ENCODE measurements at regions not wholly inside any gene's neighbourhood (a gene's known extent, or its start where the extent isn't known, plus 50 kb on each side); places are given as distances from the start of the nearest gene placed in this dataset.

DNA sequence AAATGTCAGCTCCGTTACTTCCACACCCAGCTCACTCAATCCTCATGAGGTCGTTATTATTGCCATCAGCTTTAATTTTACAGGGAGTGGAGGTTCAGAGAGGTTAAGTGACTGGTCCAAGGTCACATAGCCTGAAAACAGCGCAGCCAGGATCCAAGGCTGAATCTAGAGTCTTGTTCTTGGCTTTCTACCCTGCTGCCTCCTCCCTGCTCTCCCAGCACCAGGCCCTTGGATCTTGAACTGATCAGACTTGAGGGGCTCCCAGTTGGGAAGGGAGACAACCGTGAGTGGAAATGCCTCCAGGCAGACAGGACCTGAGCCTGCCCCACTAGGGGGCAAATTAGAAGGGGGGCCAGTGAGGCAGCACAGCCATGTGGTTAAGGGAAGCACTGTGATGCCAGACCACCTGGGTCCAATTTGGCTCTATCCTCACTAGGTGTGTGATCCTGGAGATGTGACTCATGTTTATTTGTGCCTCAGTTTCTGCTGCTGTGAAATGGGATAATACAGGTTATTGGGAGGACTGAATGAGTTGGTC is 135.6 kb upstream of the PTPN1 start:
- no peak for DNase-seq (ENCODE audit: low read depth in 2 of 2)

DNA sequence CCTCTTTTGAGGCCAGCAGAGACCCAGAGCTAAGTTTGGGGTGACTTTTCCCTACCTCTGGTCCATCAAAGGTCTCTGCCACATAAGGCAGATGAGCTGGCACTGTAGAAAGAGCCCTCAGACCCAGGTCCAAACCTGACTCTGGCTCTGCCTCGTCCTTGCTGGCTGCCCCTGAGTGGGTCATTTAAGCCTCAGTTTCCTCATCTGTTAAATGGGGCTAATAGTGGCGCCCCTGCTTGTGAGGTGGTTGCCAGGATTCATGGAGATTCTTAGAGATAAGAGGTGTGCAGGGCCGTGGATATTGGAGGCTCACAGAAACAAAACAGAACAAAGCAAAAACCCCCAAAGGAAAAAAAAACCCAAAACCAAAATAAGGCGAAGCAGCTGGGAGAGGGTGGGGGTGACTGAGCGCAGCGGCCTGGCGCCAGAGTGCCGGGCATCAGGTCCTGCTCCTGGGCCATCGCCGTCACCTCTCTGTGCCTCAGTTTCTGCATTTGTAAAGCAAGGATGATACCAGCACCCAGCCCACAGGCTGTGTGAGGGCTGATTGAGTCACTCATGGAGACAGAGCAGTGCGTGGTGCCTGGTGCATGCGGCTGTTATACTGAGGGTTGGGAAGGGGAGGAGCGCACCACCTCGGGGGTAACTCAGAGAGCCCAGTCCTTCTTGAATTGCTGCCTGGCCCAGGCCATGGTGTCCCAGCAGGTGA is 133.8 kb upstream of the PTPN1 start:
- DNase-seq (ENCODE audit: low read depth in 2 of 2): no peak

DNA sequence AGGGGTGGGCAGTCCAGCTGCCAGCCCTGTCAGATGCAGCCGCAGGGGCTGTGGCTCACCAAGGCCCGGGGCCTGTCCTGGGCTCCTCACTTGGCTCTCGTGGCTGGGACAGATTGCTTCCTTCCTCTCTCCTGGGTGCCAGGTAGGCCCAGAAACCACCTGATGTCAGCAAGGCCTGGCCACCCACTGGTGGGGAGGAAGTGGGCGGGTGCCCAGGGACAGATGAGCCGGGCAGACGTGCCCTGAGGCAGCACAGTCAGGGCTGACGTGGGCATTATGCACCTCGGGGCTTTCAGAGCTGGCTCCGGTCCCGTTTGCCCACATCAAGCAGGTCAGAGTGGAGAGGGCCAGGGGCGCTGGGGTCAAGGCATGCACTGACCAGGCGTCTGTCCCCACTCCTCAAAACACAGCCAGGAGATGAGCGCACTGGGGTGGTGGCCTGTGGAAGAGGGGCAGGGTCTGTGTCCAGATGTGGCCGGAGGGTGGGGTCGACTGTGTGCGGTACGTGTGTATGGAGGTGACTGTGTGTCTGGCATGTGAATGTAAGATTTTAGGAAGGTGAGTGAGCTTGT is 133.2 kb upstream of the PTPN1 start:
- DNase-seq (ENCODE audit: low read depth in 2 of 2): no peak

DNA sequence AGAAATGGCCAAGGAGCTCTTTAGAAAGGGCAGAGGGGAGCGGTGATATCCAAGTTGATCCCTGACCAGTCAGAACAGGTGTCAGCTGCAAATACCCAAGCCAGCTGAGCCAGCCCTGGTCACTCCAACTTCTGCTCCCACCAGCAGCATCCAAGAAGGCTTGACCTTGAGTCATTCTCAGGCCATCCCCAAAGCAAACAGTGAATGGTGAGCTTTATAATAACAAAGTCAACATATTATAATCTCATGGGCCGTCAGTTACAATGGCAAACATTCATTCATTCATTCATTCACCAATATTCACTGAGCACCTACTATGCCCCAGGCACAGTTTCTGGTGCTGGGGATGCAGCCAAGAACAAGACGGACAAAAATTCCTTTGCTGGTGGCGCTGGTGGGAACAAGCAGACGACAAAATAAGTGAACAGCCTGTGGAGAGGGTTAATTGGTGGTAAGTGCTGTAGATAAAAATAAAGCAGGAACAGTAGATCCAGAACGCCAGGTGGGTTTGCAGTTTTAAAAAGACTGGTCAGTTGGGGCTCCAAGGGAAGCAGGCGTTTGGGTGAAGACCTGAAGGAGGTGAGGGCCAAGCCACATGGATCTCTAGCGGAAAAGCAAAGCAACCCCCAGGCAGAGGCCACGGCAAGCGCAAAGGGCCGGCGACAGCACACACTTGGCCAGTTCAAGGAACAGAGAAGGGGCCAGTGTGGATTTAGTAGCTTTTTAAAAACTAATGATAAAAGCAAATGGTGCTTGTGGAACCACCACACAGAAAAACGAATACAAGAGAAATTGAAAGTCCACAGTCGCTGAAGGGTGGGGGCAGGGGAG is 131.8 kb upstream of the PTPN1 start:
- DNase-seq (ENCODE audit: low read depth in 2 of 2): no peak

DNA sequence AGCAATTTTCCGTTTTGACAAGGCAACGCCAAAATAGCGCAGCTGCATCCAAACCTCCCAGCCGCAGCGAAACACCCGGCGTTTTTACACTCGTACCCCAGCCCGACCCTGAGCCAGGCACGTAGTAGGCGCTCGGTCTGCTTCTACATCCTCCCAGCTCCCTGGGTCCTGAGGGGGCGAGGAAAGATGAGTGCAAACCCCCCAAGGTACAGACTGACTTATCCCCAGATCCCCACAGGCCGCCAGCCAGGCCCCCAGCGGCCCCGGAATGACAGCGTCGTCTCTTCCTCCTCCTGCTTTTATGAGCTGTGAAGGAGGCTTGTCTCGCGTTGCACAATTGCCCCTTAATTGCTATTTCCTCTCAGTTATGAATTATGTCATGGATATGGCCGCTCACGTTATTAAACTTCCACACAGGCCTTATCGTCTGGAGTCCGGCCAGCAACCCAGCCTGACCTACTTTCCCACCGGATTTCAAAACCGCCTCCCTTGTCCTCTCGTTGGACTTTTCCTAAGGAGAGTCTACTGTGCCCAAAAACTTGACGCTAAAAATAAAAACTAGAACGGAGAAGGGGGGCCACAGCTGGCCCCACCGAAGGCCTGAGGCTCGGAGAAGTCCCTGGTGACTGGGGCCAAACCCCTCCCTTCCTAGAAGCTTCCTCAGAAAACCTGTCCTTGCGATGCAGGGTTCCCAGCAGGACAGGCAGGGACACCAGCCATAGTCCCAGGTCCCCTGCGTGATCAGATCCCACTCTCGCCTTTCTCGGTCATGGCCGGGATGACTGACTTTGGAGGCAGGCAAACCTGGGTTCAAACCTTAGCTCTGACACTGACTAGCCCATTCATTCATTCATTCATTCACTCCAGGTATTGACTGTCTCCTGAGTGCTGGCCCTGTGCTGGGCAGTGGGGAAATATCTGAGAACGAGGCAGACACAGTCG is 130.9 kb upstream of the PTPN1 start:
- no peak for DNase-seq (ENCODE audit: low read depth in 2 of 2)

DNA sequence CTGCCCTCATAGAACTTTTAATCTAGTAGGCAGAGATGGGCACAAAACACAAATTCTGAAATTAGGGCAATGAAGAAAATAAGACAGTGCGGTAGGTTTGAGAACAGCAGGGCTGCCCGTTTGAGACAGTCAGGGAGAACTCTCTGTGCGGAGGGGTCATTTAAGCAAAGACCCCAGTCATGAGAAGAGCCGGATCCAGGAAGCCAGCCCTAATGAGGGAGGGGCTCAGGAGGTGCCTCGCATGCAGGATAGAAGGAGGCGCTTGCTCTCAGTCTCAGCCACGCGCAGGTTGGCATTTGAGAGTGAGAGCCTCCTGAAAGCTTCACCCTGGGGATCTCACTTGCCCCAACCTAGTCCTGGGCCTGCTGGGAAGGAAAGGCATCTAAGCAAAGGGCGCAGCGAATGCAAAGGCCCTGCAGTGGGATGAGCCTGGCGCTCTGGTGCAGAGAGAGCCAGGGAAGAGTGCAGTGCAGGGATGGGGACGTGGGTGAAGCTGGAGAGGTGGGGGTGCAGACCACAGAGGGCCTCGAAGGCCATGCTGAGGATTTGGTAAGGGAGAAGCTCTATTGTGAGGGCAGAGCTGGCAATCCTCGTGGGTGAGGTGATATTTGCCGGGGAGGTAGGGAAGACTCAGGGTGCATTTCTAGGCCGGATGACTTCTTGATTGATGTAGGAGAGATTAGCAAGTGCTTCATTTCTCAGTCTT is 130.0 kb upstream of the PTPN1 start:
- DNase-seq (ENCODE audit: low read depth in 2 of 2): no peak

DNA sequence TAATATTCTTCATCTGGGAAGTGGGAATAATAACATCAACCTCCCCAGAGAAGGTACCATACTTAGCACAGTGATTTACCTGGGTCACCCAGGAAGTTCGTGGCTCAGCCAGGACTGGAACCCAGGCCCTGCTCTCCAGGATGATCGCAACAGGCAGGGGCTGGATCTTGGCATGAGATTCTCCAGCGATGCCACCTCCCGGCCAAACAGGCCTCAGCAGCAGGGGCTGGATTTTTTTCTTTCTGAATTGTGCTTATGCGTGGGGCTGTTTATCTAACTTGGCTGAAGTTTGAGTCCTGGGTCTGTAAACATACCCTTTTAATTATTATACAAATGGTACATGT is 129.5 kb upstream of the PTPN1 start:
- no peak for DNase-seq (ENCODE audit: low read depth in 2 of 2)

DNA sequence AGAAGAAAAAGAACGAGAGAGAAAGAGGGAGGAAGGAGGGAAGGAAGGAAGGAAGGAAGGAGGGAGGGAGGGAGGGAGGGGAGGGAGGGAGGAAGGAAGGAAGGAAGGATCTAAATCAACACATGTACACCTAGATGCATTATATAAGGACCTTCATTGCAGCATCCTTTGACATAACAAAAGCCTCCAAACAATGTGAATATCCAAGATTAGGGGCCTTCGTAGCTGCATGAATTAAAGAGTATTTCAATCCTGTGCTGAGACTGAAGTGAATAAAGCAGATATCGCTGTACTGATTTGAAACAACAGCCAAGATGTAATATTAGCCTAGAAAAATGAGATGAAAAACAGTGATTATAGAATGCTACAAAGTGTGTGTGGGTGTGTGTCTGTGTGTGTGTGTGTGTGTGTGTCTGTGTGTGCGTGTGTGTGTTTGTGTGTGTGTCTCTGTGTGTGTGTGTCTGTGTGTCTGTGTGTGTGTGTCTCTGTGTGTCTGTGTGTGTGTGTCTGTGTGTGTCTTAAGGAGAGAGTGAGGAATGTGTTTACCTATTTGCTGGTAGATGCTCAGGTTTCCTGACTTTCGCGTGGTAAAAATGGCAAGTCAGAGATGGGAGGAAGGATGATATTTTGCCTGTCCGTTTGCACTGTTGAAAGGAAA is 129.0 kb upstream of the PTPN1 start:
- DNase-seq (ENCODE audit: low read depth in 2 of 2): no peak

DNA sequence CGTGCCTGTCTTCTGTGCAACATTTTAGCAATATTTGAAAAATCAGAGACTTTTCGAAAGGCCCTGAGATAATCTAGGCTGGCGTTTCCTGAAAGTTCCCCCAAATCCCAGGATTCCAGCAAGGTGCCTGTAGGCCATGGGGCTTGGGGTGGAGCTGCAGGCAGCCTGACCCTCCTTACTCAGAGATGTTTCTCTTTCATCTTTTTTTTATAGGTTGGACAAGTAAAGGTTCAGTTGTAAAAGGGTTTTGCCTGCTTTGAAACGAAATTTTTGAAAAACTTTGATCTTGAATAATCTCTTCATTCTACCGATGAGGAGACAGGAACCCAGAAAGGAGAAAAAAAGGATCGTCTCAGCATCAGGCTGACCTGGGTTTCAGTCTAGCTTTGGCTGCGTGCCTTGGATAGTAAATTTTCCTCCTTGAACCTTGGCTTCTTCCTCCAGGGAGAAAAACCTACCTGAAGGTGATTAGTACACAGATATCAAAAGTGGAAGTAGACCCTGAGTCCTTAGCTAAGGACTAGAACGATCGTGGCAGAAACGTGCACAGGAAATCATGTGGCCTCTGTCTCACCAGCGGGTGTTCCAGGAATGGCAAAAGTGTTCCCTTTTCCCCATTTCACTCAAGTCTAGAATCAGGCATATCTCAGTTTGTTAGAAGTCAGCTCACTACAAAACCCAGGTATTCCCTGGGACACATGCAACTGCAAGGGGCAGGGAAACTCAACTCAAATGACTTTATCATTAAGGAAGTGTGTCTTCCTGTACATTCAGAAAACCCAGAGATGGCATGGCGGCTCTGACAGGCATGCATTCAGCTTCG is 128.2 kb upstream of the PTPN1 start:
- DNase-seq (ENCODE audit: low read depth in 2 of 2): no peak

DNA sequence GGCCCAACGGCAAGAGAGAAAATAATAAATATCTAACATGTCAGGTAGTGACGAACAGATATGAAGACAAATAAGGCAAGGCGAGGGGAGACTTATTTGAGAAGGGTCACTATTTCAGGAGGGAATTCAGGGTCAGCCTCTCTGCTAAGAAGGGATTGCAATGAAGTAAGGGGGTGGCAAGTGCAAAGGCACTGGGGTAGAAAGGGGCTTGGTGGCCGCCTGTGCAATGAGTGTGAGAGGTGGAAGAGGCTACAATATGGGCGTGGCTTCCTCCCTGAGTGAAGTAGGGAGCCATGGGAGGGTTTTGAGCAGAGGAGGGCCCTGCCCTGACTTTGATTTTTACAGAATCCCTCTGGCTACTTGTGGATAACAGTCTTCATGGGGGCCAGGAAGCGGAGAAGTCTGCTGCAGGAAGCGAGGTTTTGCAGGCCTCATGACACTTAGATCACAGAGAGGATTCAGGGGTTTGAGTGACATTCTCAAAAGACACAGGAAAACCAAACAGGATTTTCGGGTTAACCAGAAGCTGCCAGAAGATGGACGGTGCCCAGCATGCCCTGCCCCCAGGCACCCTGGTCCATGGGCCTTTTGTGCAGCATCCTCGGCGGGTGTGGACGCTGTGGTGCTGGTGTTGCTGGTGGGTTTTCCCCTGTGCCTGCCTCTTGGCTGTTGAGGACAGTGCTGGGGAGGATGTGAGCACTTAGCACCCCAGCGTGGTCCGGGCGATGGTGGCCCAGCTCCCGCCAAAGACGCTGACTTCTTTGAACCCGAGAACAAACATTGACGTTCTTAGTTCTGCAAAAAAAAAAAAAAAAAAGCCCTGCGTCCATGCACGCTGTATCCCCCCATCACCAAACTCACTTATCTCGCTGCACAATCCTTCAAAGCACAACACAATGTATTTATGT is 124.2 kb upstream of the PTPN1 start:
- peak; percentile 50 to 65 for DNase-seq (ENCODE audit: low read depth in 2 of 2)

DNA sequence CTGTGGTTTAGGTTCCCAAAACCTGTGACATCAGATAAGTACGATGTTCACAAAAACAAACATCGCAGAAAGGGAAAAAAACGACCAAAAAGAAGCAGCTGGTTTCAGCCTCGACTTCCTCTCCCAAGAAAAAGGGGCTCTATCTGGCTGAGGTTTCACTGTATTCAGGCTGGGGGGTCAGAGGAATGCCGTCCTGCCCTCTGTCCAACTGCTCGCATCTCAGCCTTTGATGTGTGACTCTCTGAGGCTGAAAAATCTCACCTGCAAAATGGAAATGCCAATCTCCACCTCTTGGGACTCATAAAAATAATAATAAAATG is 123.6 kb upstream of the PTPN1 start:
- no peak for DNase-seq (ENCODE audit: low read depth in 2 of 2)

DNA sequence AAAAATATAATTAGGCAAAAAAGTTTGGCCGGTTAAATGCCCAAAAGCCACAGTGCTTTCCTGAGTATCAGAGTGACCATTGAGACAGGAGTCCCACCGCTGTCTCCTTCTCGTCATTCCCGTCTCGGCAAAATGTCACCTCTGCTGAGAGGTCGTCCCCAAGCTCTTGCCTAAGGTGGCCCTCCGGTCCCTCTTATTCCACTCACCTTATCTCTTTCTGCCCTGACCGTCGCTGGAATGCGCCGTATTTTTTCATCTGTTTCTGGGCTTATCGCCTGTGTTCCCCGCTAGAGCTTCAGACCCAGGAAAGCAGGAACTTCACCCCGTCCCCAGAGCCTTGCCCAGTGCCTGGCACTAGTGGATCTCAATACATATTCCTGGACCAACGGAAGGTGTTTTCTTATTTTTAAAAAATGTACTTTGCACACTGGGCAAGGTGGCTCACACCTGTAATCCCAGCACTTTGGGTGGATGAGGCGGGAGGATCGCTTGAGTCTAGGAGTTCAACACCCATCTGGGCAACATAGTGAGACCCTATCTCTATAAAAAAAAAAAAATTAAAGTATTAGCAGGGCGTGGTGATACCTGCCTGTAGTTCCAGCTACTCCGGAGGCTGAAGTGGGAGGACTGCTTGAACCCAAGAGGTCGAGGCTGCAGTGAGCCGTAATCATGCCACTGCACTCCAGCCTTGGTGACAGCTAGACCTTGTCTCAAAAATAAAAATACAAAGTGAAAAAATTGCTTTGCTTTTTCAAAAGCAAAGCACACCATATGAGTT is 122.8 kb upstream of the PTPN1 start:
- no peak for DNase-seq (ENCODE audit: low read depth in 2 of 2)

DNA sequence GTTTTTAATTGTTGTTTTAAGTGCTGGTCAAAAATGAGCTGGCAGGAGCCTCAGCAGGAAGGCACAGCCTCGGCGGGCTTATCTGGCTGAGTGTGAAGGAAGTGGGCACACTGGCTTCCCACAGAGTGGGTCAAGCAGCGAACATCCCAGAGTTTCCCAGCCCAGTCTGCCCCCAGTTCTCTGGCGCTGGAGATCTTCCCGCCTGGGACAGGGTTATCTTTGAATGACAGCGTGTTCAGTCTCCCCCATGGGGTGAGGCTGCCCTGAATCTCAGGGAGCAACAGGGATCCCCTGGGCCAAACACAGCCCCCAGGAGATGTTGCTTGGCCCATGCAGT is 122.2 kb upstream of the PTPN1 start:
- no peak for DNase-seq (ENCODE audit: low read depth in 2 of 2)

DNA sequence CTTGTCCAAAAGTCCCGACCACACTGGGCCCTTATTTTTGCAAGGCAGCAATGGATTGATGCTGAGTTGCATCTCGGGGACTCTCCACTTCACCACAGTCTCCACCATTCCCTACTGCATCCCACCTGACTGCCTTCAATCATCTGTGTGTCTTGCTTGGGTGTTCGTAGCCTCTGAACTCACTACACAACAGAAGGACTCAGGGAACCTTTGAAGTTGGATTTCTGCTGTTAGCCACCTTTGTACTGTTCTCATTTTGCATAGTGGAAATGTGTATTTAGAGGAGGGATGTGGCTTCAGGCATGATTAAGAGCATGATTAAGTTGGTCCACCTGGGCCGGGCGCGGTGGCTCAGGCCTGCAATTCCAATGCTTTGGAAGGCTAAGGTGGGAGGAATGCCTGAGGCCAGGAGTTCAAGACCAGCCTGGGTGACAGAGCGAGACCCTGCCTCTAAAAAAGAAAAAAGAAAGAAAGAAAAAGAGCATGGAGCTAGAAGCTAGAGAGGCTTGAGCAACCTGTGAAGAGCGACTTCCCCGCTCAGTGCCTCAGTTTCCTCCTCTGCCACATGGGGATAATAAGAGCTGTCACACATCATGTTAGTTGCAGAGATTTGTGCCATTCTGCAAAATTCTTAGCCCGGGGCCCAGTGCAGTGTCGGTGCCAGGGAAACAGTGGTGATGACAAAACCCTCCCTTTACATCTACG is 121.3 kb upstream of the PTPN1 start:
- DNase-seq (ENCODE audit: low read depth in 2 of 2): no peak

DNA sequence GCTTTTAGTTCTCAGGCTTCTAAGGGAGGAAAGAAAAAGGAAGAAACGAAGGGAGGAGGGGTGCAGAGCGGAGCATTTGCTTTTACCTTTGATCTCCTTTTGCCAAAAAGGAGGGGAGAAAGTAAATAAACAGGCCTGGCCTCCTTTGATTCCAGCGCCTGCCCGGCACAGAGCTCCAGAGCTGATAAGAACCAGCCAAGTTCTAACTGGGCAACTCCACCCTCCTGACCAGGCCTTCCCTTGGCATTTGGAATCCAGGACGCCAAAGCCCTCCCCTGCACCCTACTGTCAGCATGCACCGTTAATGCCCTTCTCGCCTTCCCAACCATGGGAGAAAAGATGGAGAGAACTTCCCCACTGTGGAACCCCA is 120.8 kb upstream of the PTPN1 start:
- DNase-seq (ENCODE audit: low read depth in 2 of 2): no peak

DNA sequence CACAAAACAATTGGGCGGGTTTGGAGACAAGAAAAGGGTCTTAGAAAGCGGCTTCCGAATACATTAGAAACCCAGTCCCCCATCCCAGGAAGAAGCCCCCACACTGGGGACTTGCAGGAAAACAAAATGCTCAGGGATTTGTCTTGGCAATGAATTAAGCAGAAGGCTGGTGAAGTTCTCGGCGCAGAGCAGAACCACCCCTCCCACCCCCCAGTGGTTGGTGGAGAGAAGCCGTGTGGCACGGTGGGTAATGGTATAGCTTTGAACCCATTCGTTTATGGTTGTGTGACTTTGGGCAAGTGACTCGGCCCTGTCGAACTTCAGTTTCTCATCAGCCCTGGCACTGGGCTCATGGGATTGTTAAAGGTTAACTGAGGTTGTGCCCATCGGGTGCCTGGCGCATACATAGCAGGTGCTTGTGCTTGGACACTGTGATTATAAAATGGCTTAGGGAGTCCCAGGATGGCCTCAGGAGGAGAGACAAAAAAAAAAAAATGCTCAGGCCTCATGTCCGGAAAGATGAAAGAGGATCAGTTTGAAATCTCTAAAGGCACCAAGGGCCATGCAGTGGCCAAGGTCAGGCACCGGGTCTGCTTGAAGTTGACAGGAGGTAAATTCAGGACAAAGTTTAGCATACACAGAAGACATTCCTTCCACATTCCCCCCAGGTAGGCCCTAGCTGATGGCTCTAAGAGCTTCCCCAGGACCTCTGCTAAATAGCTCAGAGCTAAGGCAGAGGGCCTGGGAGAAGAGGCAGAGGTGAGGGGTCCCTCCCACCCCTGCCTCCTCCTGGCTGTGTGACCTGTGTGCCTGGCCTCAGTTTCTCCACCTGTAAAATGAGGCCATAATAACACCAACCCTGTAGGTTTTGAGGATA is 120.1 kb upstream of the PTPN1 start:
- DNase-seq (ENCODE audit: low read depth in 2 of 2): no peak

Measured in stimulated activated CD8-positive, alpha-beta memory T cell treated with anti-CD3 and anti-CD28 coated beads, Interleukin-15, amount 100 ng/mL, for 48 hours (primary cell).